CD14-positive monocyte (primary cell): ENCODE measurements at regions not wholly inside any gene's neighbourhood (a gene's known extent, or its start where the extent isn't known, plus 50 kb on each side); places are given as distances from the start of the nearest gene placed in this dataset.

Experiments
- DNase-seq, 3 donors: peaks; one replicate each; pipeline ENCODE4 v3.0.0-alpha.2; 2011 to 2022
- H2AFZ ChIP-seq: 2 replicates; pipeline ENCODE4 v1.6.0; 2012; ENCODE audit warnings: mild to moderate bottlenecking, low read depth, low read length, inconsistent platforms; ENCODE audit not compliant: insufficient read depth, poor library complexity, severe bottlenecking
- H3K27ac ChIP-seq, 2 donors: 1 replicate in 1 of 2; 2 replicates in 1 of 2; pipeline ENCODE4 v1.5.1; 2012 to 2013; ENCODE audit warnings: low read length in 2 of 2, control low read depth in 1 of 2, inconsistent platforms in 1 of 2, low read depth in 1 of 2, mild to moderate bottlenecking in 1 of 2
- H3K27me3 ChIP-seq, 2 donors: one replicate each; pipeline versions ENCODE4 v1.6.0 to v1.6.1; 2011 to 2013; ENCODE audit warnings: low read length in 2 of 2; ENCODE audit not compliant: control insufficient read depth in 2 of 2, insufficient read depth in 2 of 2
- H3K36me3 ChIP-seq, 2 donors: replicated peaks in 1 of 2; 1 replicate in 1 of 2; 2 replicates in 1 of 2; pipeline versions ENCODE4 v1.5.1 to v1.6.1; 2012 to 2013; ENCODE audit warnings: low read length in 2 of 2, control low read depth in 1 of 2, inconsistent platforms in 1 of 2, mild to moderate bottlenecking in 1 of 2; ENCODE audit not compliant: insufficient read depth in 2 of 2, control insufficient read depth in 1 of 2
- H3K4me1 ChIP-seq, 2 donors: 1 replicate in 1 of 2; 2 replicates in 1 of 2; pipeline versions ENCODE4 v1.5.1 to v1.6.1; 2012 to 2013; ENCODE audit warnings: low read length in 2 of 2, control low read depth in 1 of 2, inconsistent platforms in 1 of 2, mild to moderate bottlenecking in 1 of 2, moderate library complexity in 1 of 2; ENCODE audit not compliant: insufficient read depth in 2 of 2, control insufficient read depth in 1 of 2
- H3K4me2 ChIP-seq: replicated peaks from 2 replicates; pipeline ENCODE3; 2012; ENCODE audit warnings: low read length, moderate library complexity, mild to moderate bottlenecking; ENCODE audit not compliant: poor library complexity, severe bottlenecking; ENCODE audit errors: extremely low read depth
- H3K4me3 ChIP-seq, 3 experiments: fragments of 200-600 bp in 1 of 3; sonication (generic) in 1 of 3; replicated peaks in 1 of 3; 1 replicate in 2 of 3; 2 replicates in 1 of 3; pipeline ENCODE4 v1.5.1; 2011 to 2013; ENCODE audit warnings: low read length in 3 of 3, mild to moderate bottlenecking in 3 of 3, control low read depth in 2 of 3, low read depth in 2 of 3, inconsistent platforms in 1 of 3, moderate library complexity in 1 of 3
- H3K79me2 ChIP-seq: 2 replicates; pipeline ENCODE4 v1.6.0; 2012; ENCODE audit warnings: mild to moderate bottlenecking, control low read depth, inconsistent platforms, low read length, moderate library complexity; ENCODE audit not compliant: insufficient read depth
- H3K9ac ChIP-seq: 2 replicates; pipeline ENCODE4 v1.6.0; 2017; ENCODE audit warnings: low read length, mild to moderate bottlenecking; ENCODE audit not compliant: insufficient read depth, poor library complexity, severe bottlenecking
- H3K9me3 ChIP-seq, 2 donors: replicated peaks in 1 of 2; 1 replicate in 1 of 2; 2 replicates in 1 of 2; pipeline versions ENCODE4 v1.5.1 to v1.6.1; 2012 to 2013; ENCODE audit warnings: low read length in 2 of 2, control low read depth in 1 of 2; ENCODE audit not compliant: control insufficient read depth in 1 of 2, insufficient read depth in 1 of 2
- H4K20me1 ChIP-seq: 2 replicates; pipeline ENCODE4 v1.6.0; 2012; ENCODE audit warnings: mild to moderate bottlenecking, low read length, control low read depth, moderate library complexity; ENCODE audit not compliant: insufficient read depth
- H3K27ac Mint-ChIP-seq, 7 donors: one replicate each; pipeline ENCODE4 v1.8.0; 2020; ENCODE audit warnings: mild to moderate bottlenecking in 7 of 7, mixed read lengths in 7 of 7, moderate library complexity in 6 of 7, inconsistent platforms in 2 of 7
- H3K27me3 Mint-ChIP-seq, 3 donors: one replicate each; pipeline ENCODE4 v1.8.0; 2021 to 2022; ENCODE audit warnings: low read depth in 3 of 3, mild to moderate bottlenecking in 3 of 3, mixed read lengths in 3 of 3, moderate library complexity in 3 of 3, inconsistent platforms in 1 of 3
- H3K36me3 Mint-ChIP-seq, 2 donors: one replicate each; pipeline ENCODE4 v1.8.0; 2020; ENCODE audit warnings: mixed read lengths in 2 of 2, inconsistent platforms in 1 of 2, mild to moderate bottlenecking in 1 of 2
- H3K4me1 Mint-ChIP-seq: one replicate; pipeline ENCODE4 v1.8.0; 2020; ENCODE audit warnings: mild to moderate bottlenecking, mixed read lengths
- H3K4me3 Mint-ChIP-seq, 2 donors: one replicate each; pipeline ENCODE4 v1.8.0; 2020; ENCODE audit warnings: mild to moderate bottlenecking in 2 of 2, mixed read lengths in 2 of 2, moderate library complexity in 1 of 2
- H3K9me3 Mint-ChIP-seq, 7 donors: one replicate each; pipeline ENCODE4 v1.8.0; 2020 to 2022; ENCODE audit warnings: mixed read lengths in 7 of 7, mild to moderate bottlenecking in 6 of 7, moderate library complexity in 6 of 7, inconsistent platforms in 2 of 7
- CTCF ChIP-seq: fragments of 200-600 bp; IDR thresholded peaks from one replicate; pipeline ENCODE4 v1.8.0; 2022; ENCODE audit warnings: antibody characterized with exemption, mild to moderate bottlenecking
- WGBS: methylation state at CpG from one replicate; pipeline ENCODE4 v1.1.5; 2013; ENCODE audit warnings: missing lambda C conversion rate; ENCODE audit not compliant: insufficient coverage; 5-methylcytosine and 5-hydroxymethylcytosine counted together
- intact Hi-C, 2 donors: fragments of 100-400 bp; cut with micrococcal nuclease; formaldehyde crosslinking; loops; one replicate each; pipeline versions ENCODE4 v1.15.0 to v1.15.1; 2023

GRCh38 chr5:20241351-20241750 is 253.4 kb upstream of the CDH18 start:
- Mint-ChIP-seq H3K27ac (no peak overlapping the region), H3K27me3 (no peaks in the 10 kb centered on the region), H3K9me3 (peaks cover 0 to 2% (median 0%) of the 10 kb centered on the region in 7 donors), H3K4me3 (no peak overlapping the region), H3K4me1 (no peaks in the 10 kb centered on the region), H3K36me3 (no peaks in the 10 kb centered on the region)
- H3K4me3 ChIP-seq = no peak overlapping the region
- no peak overlapping the region for H3K9ac ChIP-seq
- H3K79me2 ChIP-seq = no peaks in the 10 kb centered on the region
- no peaks in the 10 kb centered on the region for H3K4me1 ChIP-seq
- H4K20me1 ChIP-seq = no peaks in the 10 kb centered on the region
- no peak overlapping the region for H3K27ac ChIP-seq
- TF ChIP-seq CTCF = no peak
- DNase-seq = no peak
- H3K4me2 ChIP-seq = no peak overlapping the region
- no peaks in the 10 kb centered on the region for H3K9me3 ChIP-seq
- intact Hi-C loops = no loop called here
- WGBS = no CpG with 5 or more reads among the region's 10 CpGs
- no peak overlapping the region for H2AFZ ChIP-seq
- H3K36me3 ChIP-seq = no peaks in the 10 kb centered on the region
- H3K27me3 ChIP-seq = no peaks in the 10 kb centered on the region

- H3K4me1 ChIP-seq = no peaks in the 10 kb centered on the region
- peaks cover 0 to 3% (median 0%) of the 10 kb centered on the region in 7 donors for H3K9me3 Mint-ChIP-seq
- no peak overlapping the region for H3K4me3 ChIP-seq
- intact Hi-C loops = no loop called here
- H3K36me3 Mint-ChIP-seq = no peaks in the 10 kb centered on the region
- H2AFZ ChIP-seq = no peak overlapping the region
- no peaks in the 10 kb centered on the region for H3K27me3 Mint-ChIP-seq
- H3K9ac ChIP-seq = no peak overlapping the region
- no peaks in the 10 kb centered on the region for H3K9me3 ChIP-seq
- H3K4me1 Mint-ChIP-seq = no peaks in the 10 kb centered on the region
- H3K27ac Mint-ChIP-seq = no peak overlapping the region
- H3K4me2 ChIP-seq = no peak overlapping the region
- H3K36me3 ChIP-seq = no peaks in the 10 kb centered on the region
- no peaks in the 10 kb centered on the region for H4K20me1 ChIP-seq
- H3K27ac ChIP-seq = no peak overlapping the region
- no peak for TF ChIP-seq CTCF
- no peak overlapping the region for H3K4me3 Mint-ChIP-seq
- no peaks in the 10 kb centered on the region for H3K27me3 ChIP-seq
- H3K79me2 ChIP-seq = no peaks in the 10 kb centered on the region
- no peak for DNase-seq
- no CpG with 5 or more reads among the region's 7 CpGs for WGBS
Measured at GRCh38 chr5:20231040-20231439, 243.0 kb upstream of the CDH18 start.
